IMR-90 (cell line): ENCODE measurements at regions not wholly inside any gene's neighbourhood (a gene's known extent, or its start where the extent isn't known, plus 50 kb on each side); places are given as distances from the start of the nearest gene placed in this dataset.

Source experiments
- ATAC-seq: fragments of 200-7000 bp; cut with Tn5 transposase; 2 replicates; pipeline ENCODE4 v1.9.1; 2020; ENCODE audit warnings: low read depth, mild to moderate bottlenecking, moderate library complexity
- BruUV-seq: library from RNA; stranded (reverse); fragments of 400-500 nt; replicated peaks from 2 replicates; lab custom pipeline; 2021; lab: Mats Ljungman, UMichigan
- CTCF ChIA-PET: fragments of 300-600 bp; formaldehyde crosslinking; extraction: SDS; loops from one replicate; lab custom pipeline; 2021; ENCODE audit warnings: antibody characterized with exemption; lab: Yijun Ruan, JAX
- POLR2A ChIA-PET: fragments of 300-600 bp; sonication (Branson Sonifier 250); formaldehyde crosslinking; loops from one replicate; lab custom pipeline; 2022; ENCODE audit warnings: antibody characterized with exemption; ENCODE audit not compliant: unreplicated experiment; lab: Charles Lee
- DNase-seq: peaks from one replicate; pipeline ENCODE4 v3.0.0; 2013
- H2AFZ ChIP-seq: replicated peaks from 2 replicates; pipeline ENCODE3; 2013; ENCODE audit warnings: low read length, mild to moderate bottlenecking; ENCODE audit not compliant: poor library complexity
- H2AK5ac ChIP-seq: 2 replicates; pipeline ENCODE4 v1.6.1; 2013; ENCODE audit warnings: low read depth, low read length, inconsistent platforms
- H2AK9ac ChIP-seq: replicated peaks from 2 replicates; pipeline ENCODE3; 2013; ENCODE audit warnings: mild to moderate bottlenecking, low read depth, low read length, moderate library complexity; ENCODE audit not compliant: poor library complexity
- H2BK120ac ChIP-seq: 2 replicates; pipeline ENCODE4 v1.6.1; 2013; ENCODE audit warnings: low read depth, low read length, inconsistent platforms
- H2BK15ac ChIP-seq: 3 replicates; pipeline ENCODE4 v1.6.1; 2013; ENCODE audit warnings: low read depth, low read length, inconsistent platforms
- H2BK20ac ChIP-seq: 2 replicates; pipeline ENCODE4 v1.6.1; 2013; ENCODE audit warnings: low read depth, mild to moderate bottlenecking, inconsistent platforms, low read length, moderate library complexity
- H2BK5ac ChIP-seq: 2 replicates; pipeline ENCODE4 v1.6.1; 2013; ENCODE audit warnings: mild to moderate bottlenecking, low read depth, low read length, inconsistent platforms; ENCODE audit not compliant: poor library complexity, severe bottlenecking
- H3K14ac ChIP-seq: replicated peaks from 2 replicates; pipeline ENCODE4 v1.6.1; 2013; ENCODE audit warnings: low read depth, low read length, inconsistent platforms
- H3K18ac ChIP-seq: 2 replicates; pipeline ENCODE4 v1.6.1; 2013; ENCODE audit warnings: low read depth, low read length, control low read depth
- H3K23ac ChIP-seq: 2 replicates; pipeline ENCODE4 v1.6.1; 2013; ENCODE audit warnings: low read depth, low read length, inconsistent platforms
- H3K27ac ChIP-seq: 2 replicates; pipeline ENCODE4 v1.5.1; 2013; ENCODE audit warnings: mild to moderate bottlenecking, control low read depth, low read length; ENCODE audit not compliant: insufficient read depth
- H3K27me3 ChIP-seq: 2 replicates; pipeline ENCODE4 v1.6.1; 2013; ENCODE audit warnings: low read length; ENCODE audit not compliant: control insufficient read depth, insufficient read depth
- H3K36me3 ChIP-seq: 2 replicates; pipeline ENCODE4 v1.6.1; 2013; ENCODE audit warnings: low read length, mixed read lengths; ENCODE audit not compliant: control insufficient read depth, insufficient read depth
- H3K4ac ChIP-seq: 2 replicates; pipeline ENCODE4 v1.6.1; 2013; ENCODE audit warnings: low read depth, low read length, inconsistent platforms
- H3K4me1 ChIP-seq: 2 replicates; pipeline ENCODE4 v1.6.1; 2013; ENCODE audit warnings: low read length, mixed read lengths; ENCODE audit not compliant: control insufficient read depth, insufficient read depth
- H3K4me2 ChIP-seq: 2 replicates; pipeline ENCODE4 v1.6.1; 2013; ENCODE audit warnings: low read depth, mild to moderate bottlenecking, control low read depth, low read length, moderate library complexity
- H3K4me3 ChIP-seq: 2 replicates; pipeline ENCODE4 v1.5.1; 2013; ENCODE audit warnings: low read depth, mild to moderate bottlenecking, control low read depth, low read length, moderate library complexity; ENCODE audit not compliant: insufficient read depth
- H3K56ac ChIP-seq: 2 replicates; pipeline ENCODE4 v1.6.1; 2013; ENCODE audit warnings: low read length, inconsistent platforms; ENCODE audit not compliant: insufficient read depth; ENCODE audit errors: extremely low read depth
- H3K79me1 ChIP-seq, 2 experiments: 2 replicates each; pipeline ENCODE4 v1.6.1; 2013; ENCODE audit warnings: low read length in 2 of 2, inconsistent platforms in 1 of 2, low read depth in 1 of 2
- H3K9ac ChIP-seq: 2 replicates; pipeline ENCODE4 v1.6.1; 2013; ENCODE audit warnings: low read depth, low read length, control low read depth
- H3K9me1 ChIP-seq: 2 replicates; pipeline ENCODE4 v1.6.1; 2013; ENCODE audit warnings: low read length, inconsistent platforms; ENCODE audit not compliant: insufficient read depth
- H3K9me3 ChIP-seq: 2 replicates; pipeline ENCODE4 v1.6.1; 2013; ENCODE audit warnings: low read length; ENCODE audit not compliant: control insufficient read depth, insufficient read depth
- H4K20me1 ChIP-seq: 2 replicates; pipeline ENCODE4 v1.6.1; 2013; ENCODE audit warnings: low read length, inconsistent platforms; ENCODE audit not compliant: insufficient read depth
- H4K5ac ChIP-seq: 2 replicates; pipeline ENCODE4 v1.6.1; 2013; ENCODE audit warnings: mild to moderate bottlenecking, low read depth, low read length, control low read depth
- H4K8ac ChIP-seq, 2 experiments: 2 replicates each; pipeline ENCODE4 v1.6.1; 2013; ENCODE audit warnings: low read depth in 2 of 2, low read length in 2 of 2, control low read depth in 1 of 2, inconsistent platforms in 1 of 2
- H4K91ac ChIP-seq: 2 replicates; pipeline ENCODE4 v1.6.1; 2013; ENCODE audit warnings: low read depth, low read length, inconsistent platforms; ENCODE audit not compliant: insufficient read depth
- CEBPB ChIP-seq: IDR thresholded peaks from 2 replicates; pipeline ENCODE4 v1.6.1; 2012; ENCODE audit warnings: low read depth, low read length, improper control_type of control experiment
- ELK1 ChIP-seq: fragments of 150-350 bp; IDR thresholded peaks from 2 replicates; pipeline ENCODE4 v1.6.1; 2016; ENCODE audit warnings: low read depth, mild to moderate bottlenecking, low read length, moderate library complexity, borderline replicate concordance
- WGBS, 2 experiments: methylation state at CpG; one replicate each; pipeline versions ENCODE4 v1.1.5 to v1.1.7; 2013; ENCODE audit warnings: missing lambda C conversion rate in 2 of 2; ENCODE audit not compliant: insufficient read length in 1 of 2; ENCODE audit errors: extremely low coverage in 2 of 2; 5-methylcytosine and 5-hydroxymethylcytosine counted together
- dilution Hi-C: fragments of 300-500 bp; cut with HindIII; formaldehyde crosslinking; loops from one replicate; pipeline ENCODE4 v1.14.3; 2018; ENCODE audit warnings: low sequenced_read_pairs; ENCODE audit not compliant: unreplicated experiment
- in situ Hi-C: fragments of 300-500 bp; cut with MboI; formaldehyde crosslinking; loops from 3 replicates; pipeline ENCODE4 v1.14.3; 2019; ENCODE audit warnings: low sequenced_read_pairs, inconsistent platforms, mixed read lengths
- intact Hi-C: fragments of 100-400 bp; cut with micrococcal nuclease; formaldehyde crosslinking; loops from 2 replicates; pipeline ENCODE4 v1.10.0; 2022

GRCh38 chr4:117835566-117835965 is 198.7 kb upstream of the NDST3 start:
- 87% methylated on average over 8 of the region's 10 CpGs; no CpG with 5 or more reads in 1 of the 2 experiments for WGBS, 2 experiments
- Histone ChIP-seq H2BK15ac (no peak overlapping the region), H3K4me1 (no peaks in the 10 kb centered on the region), H3K9me3 (no peaks in the 10 kb centered on the region), H3K23ac (no peak overlapping the region), H2BK20ac (no peak overlapping the region), H3K9ac (no peak overlapping the region), H3K56ac (no peak overlapping the region), H2AK5ac (no peak overlapping the region), H3K4me3 (no peak overlapping the region), H3K27me3 (no peaks in the 10 kb centered on the region), H2BK5ac (no peak overlapping the region), H3K4ac (no peak overlapping the region), H4K5ac (no peak overlapping the region), H3K36me3 (no peaks in the 10 kb centered on the region), H4K20me1 (no peaks in the 10 kb centered on the region), H3K18ac (no peak overlapping the region), H4K8ac (no peak overlapping the region), H3K4me2 (no peak overlapping the region), H2BK120ac (no peak overlapping the region), H3K79me1 (no peaks in the 10 kb centered on the region), H4K91ac (no peak overlapping the region), H3K14ac (no peak overlapping the region), H2AK9ac (no peak overlapping the region), H3K27ac (no peak overlapping the region), H2AFZ (no peak overlapping the region), H3K9me1 (no peaks in the 10 kb centered on the region)
- BruUV-seq = no TSS peak
- POLR2A ChIA-PET = no interaction called here
- DNase-seq (no peak), ATAC-seq (no peak)
- CTCF ChIA-PET = no interaction called here
- TF ChIP-seq ELK1 = no peak
- TF ChIP-seq CEBPB = no peak
- dilution Hi-C loops (no loop called here), in situ Hi-C loops (no loop called here), intact Hi-C loops (no loop called here)
